SU-DHL-6 (cell line): ENCODE measurements at regions not wholly inside any gene's neighbourhood (a gene's known extent, or its start where the extent isn't known, plus 50 kb on each side); places are given as distances from the start of the nearest gene placed in this dataset.

Experiments
- EZH2phosphoT487 ChIP-seq: fragments of 200-600 bp; sonication (generic), shearing (Covaris generic); conservative IDR thresholded peaks from 2 replicates; pipeline ENCODE4 v1.6.1; 2018; ENCODE audit warnings: mild to moderate bottlenecking, antibody characterized with exemption, low read length, moderate library complexity, mixed read lengths
- TF ChIP-seq, protein P1 (sequence below): fragments of 200-600 bp; sonication (generic); IDR thresholded peaks from one replicate; pipeline ENCODE4 v1.5.1; 2017; ENCODE audit warnings: antibody characterized with exemption, mild to moderate bottlenecking, low read length, moderate library complexity; ENCODE audit not compliant: insufficient read depth, poor library complexity, severe bottlenecking

DNA sequence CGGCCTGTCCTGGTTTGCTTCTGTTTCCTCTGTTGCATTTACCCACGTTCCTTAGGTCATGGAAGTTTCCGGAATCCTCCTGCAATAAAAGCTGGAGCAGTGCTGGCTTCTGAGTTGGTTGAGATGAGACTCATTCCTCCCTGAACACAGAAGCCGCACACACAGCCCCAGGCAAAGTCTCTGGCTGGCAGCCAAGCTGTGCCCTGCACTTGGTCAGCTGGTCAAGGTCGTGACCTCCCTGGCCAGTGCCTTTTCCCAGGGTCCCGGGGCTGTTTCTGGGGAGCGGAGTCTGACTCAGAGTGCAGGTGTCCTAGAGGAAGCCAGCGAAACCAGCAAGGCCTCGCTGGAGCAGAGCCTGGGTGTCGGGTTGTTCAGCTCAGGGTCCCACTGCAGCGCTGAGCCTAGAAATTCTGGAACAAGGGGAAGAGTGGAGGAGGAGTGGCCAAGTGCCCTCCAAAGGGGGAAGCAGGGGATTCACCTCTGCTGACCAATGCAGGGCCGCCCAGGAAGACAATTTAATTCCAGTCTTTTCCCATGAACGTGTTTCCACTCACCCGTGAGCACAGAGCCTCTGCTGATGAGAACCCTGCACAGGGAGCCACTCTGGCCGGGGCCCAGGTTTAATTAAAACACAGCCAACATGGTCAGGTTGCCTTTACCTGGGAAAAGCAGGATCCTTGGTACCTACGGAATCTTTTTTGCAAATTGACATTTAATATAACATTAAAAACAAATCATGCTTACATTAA, 245.5 kb upstream of the PPP2R2D start:
- TF ChIP-seq, protein P1, sequence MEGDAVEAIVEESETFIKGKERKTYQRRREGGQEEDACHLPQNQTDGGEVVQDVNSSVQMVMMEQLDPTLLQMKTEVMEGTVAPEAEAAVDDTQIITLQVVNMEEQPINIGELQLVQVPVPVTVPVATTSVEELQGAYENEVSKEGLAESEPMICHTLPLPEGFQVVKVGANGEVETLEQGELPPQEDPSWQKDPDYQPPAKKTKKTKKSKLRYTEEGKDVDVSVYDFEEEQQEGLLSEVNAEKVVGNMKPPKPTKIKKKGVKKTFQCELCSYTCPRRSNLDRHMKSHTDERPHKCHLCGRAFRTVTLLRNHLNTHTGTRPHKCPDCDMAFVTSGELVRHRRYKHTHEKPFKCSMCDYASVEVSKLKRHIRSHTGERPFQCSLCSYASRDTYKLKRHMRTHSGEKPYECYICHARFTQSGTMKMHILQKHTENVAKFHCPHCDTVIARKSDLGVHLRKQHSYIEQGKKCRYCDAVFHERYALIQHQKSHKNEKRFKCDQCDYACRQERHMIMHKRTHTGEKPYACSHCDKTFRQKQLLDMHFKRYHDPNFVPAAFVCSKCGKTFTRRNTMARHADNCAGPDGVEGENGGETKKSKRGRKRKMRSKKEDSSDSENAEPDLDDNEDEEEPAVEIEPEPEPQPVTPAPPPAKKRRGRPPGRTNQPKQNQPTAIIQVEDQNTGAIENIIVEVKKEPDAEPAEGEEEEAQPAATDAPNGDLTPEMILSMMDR, result no peak
- no peak for TF ChIP-seq EZH2phosphoT487
